ENCODE measurements at regions not wholly inside any gene's neighbourhood (a gene's known extent, or its start where the extent isn't known, plus 50 kb on each side); places are given as distances from the start of the nearest gene placed in this dataset.

- TF ChIP-seq CTCF (conservative IDR thresholded peaks at IDR 0.05; ENCODE audit: low read depth in 2 of 2): no peak
- no peak for TF ChIP-seq ZNF462 (CRISPR knock-in tag; IDR thresholded peaks at IDR 0.05)
- TF ChIP-seq CREB1 (CRISPR knock-in tag; IDR thresholded peaks at IDR 0.05; ENCODE audit: low read depth): no peak
- TF ChIP-seq EZH2 (IDR thresholded peaks at IDR 0.05; ENCODE audit: low read depth, unreplicated experiment): no peak
- TF ChIP-seq JUNB (IDR thresholded peaks at IDR 0.05; ENCODE audit: unreplicated experiment): no peak
Measured at GRCh38 chr2:133867166-133867565, 298.9 kb upstream of the NCKAP5 start (continued).

- no peak overlapping the region for H3K4me3 Mint-ChIP-seq
- Histone ChIP-seq H3K4me3 (no peak overlapping the region), H2AFZ (no peak overlapping the region), H3K79me2 (replicated peaks; ENCODE audit: insufficient read depth) (no peaks in the 10 kb centered on the region), H3K9me2 (ENCODE audit: insufficient read depth) (no peaks in the 10 kb centered on the region), H3F3A (replicated peaks; ENCODE audit: low read depth) (no peaks in the 10 kb centered on the region), H4K20me1 (replicated peaks; ENCODE audit: insufficient read depth) (no peaks in the 10 kb centered on the region), H3K36me3 (ENCODE audit: insufficient read depth) (no peaks in the 10 kb centered on the region), H3K27me3 (ENCODE audit: insufficient read depth) (no peaks in the 10 kb centered on the region), H3K4me2 (no peak overlapping the region), H3K27ac (ENCODE audit: low read depth) (no peak overlapping the region), H3K4me1 (ENCODE audit: insufficient read depth) (no peaks in the 10 kb centered on the region)
- no peaks in the 10 kb centered on the region for H3K36me3 Mint-ChIP-seq (ENCODE audit: low read depth)
- H3K27me3 Mint-ChIP-seq (ENCODE audit: insufficient read depth, low read depth, poor library complexity): no peaks in the 10 kb centered on the region
- peaks cover 3% of the 10 kb centered on the region; the same call in 1 of the 3 replicates for H3K9me3 Mint-ChIP-seq
- DNase-seq (ENCODE audit: low spot score) (no peak), ATAC-seq (no peak)
- TF ChIP-seq ETS1 (IDR thresholded peaks at IDR 0.05) (no peak), EZH2phosphoT487 (IDR thresholded peaks at IDR 0.05; ENCODE audit: unreplicated experiment) (no peak), POLR2AphosphoS5 (IDR thresholded peaks at IDR 0.05; ENCODE audit: low read depth) (no peak), CREB1 (CRISPR knock-in tag; IDR thresholded peaks at IDR 0.05; ENCODE audit: low read depth) (no peak)
- no peaks in the 10 kb centered on the region for H3K4me1 Mint-ChIP-seq
- H3K27ac Mint-ChIP-seq: no peak overlapping the region
Measured at GRCh38 chr2:133871545-133872209, 303.4 kb upstream of the NCKAP5 start.

Measured in GM23338 (cell line).